ENCODE measurements at regions not wholly inside any gene's neighbourhood (a gene's known extent, or its start where the extent isn't known, plus 50 kb on each side); places are given as distances from the start of the nearest gene placed in this dataset.

GRCh38 chr14:86707071-86707470 is 1177.1 kb downstream of the FLRT2 start:
- no peak for TF ChIP-seq CTCF (conservative IDR thresholded peaks at IDR 0.05; ENCODE audit: low read depth in 2 of 2)
- no peak for TF ChIP-seq ETS1 (IDR thresholded peaks at IDR 0.05)
- no peak for TF ChIP-seq EZH2phosphoT487 (IDR thresholded peaks at IDR 0.05; ENCODE audit: unreplicated experiment)
- no peak for TF ChIP-seq EZH2 (IDR thresholded peaks at IDR 0.05; ENCODE audit: low read depth, unreplicated experiment)
- no peak for TF ChIP-seq POLR2AphosphoS5 (IDR thresholded peaks at IDR 0.05; ENCODE audit: low read depth)
- TF ChIP-seq REST (IDR thresholded peaks at IDR 0.05; ENCODE audit: unreplicated experiment): no peak
- no peak for TF ChIP-seq ZNF331 (CRISPR knock-in tag; IDR thresholded peaks at IDR 0.05; ENCODE audit: low read depth)
- TF ChIP-seq CREB1 (CRISPR knock-in tag; IDR thresholded peaks at IDR 0.05; ENCODE audit: low read depth): no peak
- no peak for TF ChIP-seq JUNB (IDR thresholded peaks at IDR 0.05; ENCODE audit: unreplicated experiment)
- no peak for TF ChIP-seq NANOG (IDR thresholded peaks at IDR 0.05; ENCODE audit: borderline replicate concordance)
- no peak for TF ChIP-seq ZNF114 (CRISPR knock-in tag; IDR thresholded peaks at IDR 0.05)
- no peak for TF ChIP-seq STAT1 (IDR thresholded peaks at IDR 0.05; ENCODE audit: unreplicated experiment)
- no peak for TF ChIP-seq ZNF462 (CRISPR knock-in tag; IDR thresholded peaks at IDR 0.05)

Measured in GM23338 (cell line).